Lung microvascular endothelial cell (primary cell): ENCODE measurements at regions not wholly inside any gene's neighbourhood (a gene's known extent, or its start where the extent isn't known, plus 50 kb on each side); places are given as distances from the start of the nearest gene placed in this dataset.

Experiments used
- DNase-seq, 2 donors: peaks; one replicate each; pipeline versions ENCODE4 v3.0.0 to v3.0.0-alpha.2; 2010; ENCODE audit warnings: low read depth in 2 of 2

DNA sequence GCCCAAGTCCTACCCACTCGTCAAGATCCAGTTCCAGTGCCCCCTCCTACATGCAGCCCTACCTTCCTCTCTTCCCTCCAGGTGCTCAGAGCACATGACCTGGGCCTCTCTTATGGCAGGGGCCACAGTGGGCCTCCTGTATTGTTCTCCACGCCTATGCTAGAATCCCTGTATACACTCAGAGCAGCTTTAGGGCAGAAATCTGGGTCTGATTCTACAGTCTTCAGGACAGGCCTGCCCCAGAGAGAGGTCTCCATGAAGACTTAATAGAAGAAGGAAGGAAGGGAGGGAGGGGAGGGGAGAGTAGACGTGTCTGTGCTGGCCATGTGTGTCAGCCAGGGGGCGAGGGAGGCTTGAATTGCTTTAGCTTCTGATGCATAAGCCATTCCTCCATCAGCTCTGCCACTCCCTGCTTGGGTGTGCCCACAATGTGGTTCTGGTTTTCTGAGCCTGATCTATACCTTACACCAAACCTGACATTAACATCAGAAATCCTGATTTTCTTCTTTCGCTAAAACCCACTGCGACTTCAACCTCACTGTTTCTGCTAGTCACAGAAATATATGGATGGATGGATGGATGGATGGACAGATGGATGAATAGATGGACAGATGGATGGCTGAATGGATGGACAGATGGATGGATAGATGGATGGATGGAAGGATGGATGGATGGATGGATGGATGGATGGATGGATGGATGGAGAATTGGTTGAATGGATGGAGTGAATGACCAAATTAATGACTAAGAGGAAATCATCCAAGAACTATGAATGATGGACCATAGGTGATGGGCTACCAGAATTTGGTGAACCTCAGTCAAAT, 56.6 kb upstream of the PRDM11 start:
- DNase-seq, result no peak

DNA sequence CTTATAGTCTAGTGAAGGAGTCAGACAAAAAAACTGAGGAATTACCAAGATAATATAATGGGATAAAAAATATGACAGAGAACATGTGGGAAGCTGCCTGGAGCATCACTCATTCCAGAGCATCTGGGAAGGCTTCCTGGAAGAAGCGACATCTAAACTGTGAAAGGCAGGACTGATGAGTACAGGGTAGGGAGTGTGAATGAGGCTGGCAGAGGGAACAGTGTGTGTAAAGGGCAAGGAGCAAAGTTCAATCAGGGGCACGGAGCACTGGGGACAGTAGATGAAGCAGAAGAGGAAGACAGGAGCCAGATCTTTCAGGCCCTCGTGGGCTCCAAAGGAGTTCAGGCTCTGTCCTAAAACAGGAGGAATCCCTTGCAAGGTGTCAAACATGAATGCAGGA, 55.8 kb upstream of the PRDM11 start:
- no peak for DNase-seq

DNA sequence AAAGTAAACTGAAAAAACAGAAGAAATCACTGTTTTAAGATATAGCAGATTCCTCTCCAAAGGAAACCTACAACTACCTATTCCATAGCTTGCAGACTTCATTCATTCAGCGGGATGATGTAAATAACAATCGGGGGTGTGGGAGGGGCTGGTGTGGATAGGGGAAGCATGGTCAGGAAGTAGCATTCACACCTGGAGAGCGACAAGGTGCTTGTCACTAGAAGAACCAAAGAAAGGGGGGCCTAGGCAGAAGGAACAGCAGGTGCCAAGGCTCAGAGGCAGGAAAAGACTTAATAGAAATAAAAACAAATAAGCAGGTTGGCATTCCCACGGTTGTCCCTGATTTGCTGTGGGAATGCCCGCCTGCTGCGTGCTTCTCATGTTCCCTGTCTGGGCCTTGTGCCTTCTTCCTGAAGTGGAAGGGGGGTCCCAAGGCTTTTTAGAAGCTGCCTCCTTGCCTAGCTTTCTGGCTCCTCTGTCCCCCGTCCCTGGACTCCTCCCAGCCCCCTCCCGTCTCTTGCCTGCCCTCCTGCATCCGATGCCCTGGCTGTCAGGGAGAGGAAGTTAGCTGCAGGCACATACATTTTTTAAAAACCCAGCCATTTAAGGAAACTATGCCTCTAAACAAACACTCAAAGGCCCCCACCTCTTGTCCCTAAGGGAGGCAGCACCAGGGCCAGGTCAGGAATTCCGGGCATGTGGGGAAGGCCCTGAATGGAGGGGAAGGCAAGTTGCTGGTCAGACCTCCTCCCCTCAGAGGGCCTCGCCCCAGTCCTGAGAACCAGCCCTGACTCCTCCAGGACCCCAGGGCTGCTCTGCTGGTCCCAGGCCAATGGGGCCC, 54.7 kb upstream of the PRDM11 start:
- no peak for DNase-seq

GRCh38 chr11:45092404-45092785, 54.0 kb upstream of the PRDM11 start:
- DNase-seq, result no peak

GRCh38 chr11:45092901-45093760, 53.3 kb upstream of the PRDM11 start:
- DNase-seq, result no peak

DNA sequence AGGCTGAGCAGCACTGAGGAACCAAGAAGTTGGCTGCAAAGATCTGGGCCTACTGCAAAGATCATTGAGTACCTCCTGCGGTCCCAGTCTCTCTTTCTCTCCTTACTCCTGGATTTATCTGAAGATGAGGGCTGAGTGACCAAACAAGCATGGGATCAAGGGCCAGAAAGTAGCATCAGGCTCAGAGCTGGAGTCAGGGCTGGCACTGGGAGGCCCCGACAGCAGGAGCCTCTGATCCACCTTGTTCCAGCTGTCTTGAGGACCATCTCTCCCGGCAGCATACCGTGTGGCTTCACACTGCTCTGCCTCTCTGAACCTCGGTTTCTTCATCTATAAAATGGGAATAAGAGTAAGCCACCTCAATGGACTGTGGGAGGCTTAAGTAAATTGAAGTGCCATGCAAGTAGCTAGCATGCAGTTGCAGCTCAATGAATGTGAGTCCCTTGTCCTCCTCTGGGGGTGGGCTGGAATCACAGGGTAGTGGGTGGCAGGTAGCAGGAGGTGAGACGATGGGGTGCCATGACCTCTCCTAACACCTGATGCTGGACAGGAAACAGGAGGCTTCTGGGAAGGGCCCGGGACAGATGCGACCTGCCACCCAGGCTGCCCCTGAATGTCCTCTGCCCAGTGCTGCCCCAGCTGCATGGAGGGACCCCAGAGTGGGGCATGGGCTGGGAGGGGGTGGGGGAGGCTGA, 52.5 kb upstream of the PRDM11 start:
- DNase-seq, result no peak

- no peak for DNase-seq
Measured at GRCh38 chr11:45094958-45095690, 51.3 kb upstream of the PRDM11 start.

GRCh38 chr11:45095691-45096010, 50.8 kb upstream of the PRDM11 start:
- no peak for DNase-seq

DNA sequence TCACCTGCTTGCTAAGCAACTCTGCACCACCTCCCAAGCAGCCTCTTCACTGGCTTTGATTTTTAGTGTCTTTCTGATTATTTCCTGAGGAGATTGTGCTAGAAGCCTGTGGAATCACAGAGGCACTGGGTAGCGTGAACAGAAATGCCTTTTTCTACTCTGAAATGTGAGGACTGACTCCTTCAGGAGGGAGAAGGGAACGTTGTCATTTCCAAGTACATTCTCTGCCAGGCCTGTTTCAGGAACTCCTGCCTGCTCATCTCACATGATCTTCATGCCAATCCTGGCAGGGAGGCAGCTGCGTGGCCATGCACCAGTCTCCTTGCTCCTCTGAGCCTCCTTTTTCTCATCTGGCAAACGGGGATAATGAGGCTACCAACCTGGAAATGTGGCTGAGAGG, 49.8 kb upstream of the PRDM11 start:
- no peak for DNase-seq
